ENCODE measurements at regions not wholly inside any gene's neighbourhood (a gene's known extent, or its start where the extent isn't known, plus 50 kb on each side); places are given as distances from the start of the nearest gene placed in this dataset.

GRCh38 chr20:24718277-24718676, 230.8 kb upstream of the CST7 start:
- 65 to 83% methylated on average over 2 of the region's 2 CpGs for WGBS, 2 donors (ENCODE audit: low coverage in 1 of 2)
- H3K27me3 ChIP-seq, result no peaks in the 10 kb centered on the region
- in situ Hi-C loops (cut with MboI; ENCODE audit: low pct_ligation_motif_present in 1 of 4, low pct_unique_long_range_greater_than_20kb in 1 of 4, low sequenced_read_pairs in 3 of 4) (loop anchor here in 1 of 4 donors (25.0 kb wide), 1 partner anchor 106 kb away; no protein-coding TSS in a partner anchor), intact Hi-C loops (cut with DNase I; ENCODE audit: low total_unique reads) (no loop called here)
- no peaks in the 10 kb centered on the region for H3K36me3 ChIP-seq
- TF ChIP-seq POLR2AphosphoS5 (IDR thresholded peaks at IDR 0.05) (no peak), POLR2A (IDR thresholded peaks at IDR 0.05) (no peak), EP300 (IDR thresholded peaks at IDR 0.05; ENCODE audit: low read depth) (no peak)
- TF ChIP-seq, protein P1, sequence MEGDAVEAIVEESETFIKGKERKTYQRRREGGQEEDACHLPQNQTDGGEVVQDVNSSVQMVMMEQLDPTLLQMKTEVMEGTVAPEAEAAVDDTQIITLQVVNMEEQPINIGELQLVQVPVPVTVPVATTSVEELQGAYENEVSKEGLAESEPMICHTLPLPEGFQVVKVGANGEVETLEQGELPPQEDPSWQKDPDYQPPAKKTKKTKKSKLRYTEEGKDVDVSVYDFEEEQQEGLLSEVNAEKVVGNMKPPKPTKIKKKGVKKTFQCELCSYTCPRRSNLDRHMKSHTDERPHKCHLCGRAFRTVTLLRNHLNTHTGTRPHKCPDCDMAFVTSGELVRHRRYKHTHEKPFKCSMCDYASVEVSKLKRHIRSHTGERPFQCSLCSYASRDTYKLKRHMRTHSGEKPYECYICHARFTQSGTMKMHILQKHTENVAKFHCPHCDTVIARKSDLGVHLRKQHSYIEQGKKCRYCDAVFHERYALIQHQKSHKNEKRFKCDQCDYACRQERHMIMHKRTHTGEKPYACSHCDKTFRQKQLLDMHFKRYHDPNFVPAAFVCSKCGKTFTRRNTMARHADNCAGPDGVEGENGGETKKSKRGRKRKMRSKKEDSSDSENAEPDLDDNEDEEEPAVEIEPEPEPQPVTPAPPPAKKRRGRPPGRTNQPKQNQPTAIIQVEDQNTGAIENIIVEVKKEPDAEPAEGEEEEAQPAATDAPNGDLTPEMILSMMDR (IDR thresholded peaks at IDR 0.05), result no peak
- H3K27ac ChIP-seq, result no peak overlapping the region
- DNase-seq, result no peak
- H3K4me1 ChIP-seq, result no peaks in the 10 kb centered on the region
- no peak overlapping the region for H3K4me3 ChIP-seq
- H3K9me3 ChIP-seq, result no peaks in the 10 kb centered on the region

DNA sequence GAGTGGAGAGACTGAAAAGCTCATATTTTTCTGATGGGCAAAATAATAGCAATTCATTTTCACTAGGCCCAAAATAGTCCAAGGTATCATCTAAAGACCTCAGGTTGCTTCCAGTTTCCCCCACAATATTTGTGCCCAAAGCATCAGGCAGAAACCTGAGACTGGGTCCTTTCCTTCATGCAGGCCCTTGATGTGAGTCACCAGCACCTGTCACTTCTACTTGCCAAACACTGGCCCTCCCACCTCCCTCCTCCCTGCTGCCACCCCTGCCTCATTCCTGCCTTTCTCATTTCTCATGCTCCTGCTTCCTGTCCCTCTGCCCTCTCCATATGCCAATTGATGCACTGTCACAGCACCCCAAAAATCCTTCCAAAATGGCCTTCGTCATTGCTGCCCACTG, 230.4 kb upstream of the CST7 start:
- 83 to 87% methylated on average over 1 of the region's 1 CpG for WGBS, 2 donors (ENCODE audit: low coverage in 1 of 2)
- Histone ChIP-seq H3K4me3 (no peak overlapping the region), H3K36me3 (no peaks in the 10 kb centered on the region), H3K4me1 (no peaks in the 10 kb centered on the region), H3K9me3 (no peaks in the 10 kb centered on the region), H3K27me3 (no peaks in the 10 kb centered on the region), H3K27ac (no peak overlapping the region)
- intact Hi-C loops (cut with DNase I; ENCODE audit: low total_unique reads), result no loop called here
- DNase-seq, result no peak
- in situ Hi-C loops (cut with MboI; ENCODE audit: low pct_ligation_motif_present in 1 of 4, low pct_unique_long_range_greater_than_20kb in 1 of 4, low sequenced_read_pairs in 3 of 4), result loop anchor here in 1 of 4 donors (25.0 kb wide), 1 partner anchor 106 kb away; no protein-coding TSS in a partner anchor
- TF ChIP-seq, protein P1 (IDR thresholded peaks at IDR 0.05), result no peak
- TF ChIP-seq POLR2A (IDR thresholded peaks at IDR 0.05) (no peak), POLR2AphosphoS5 (IDR thresholded peaks at IDR 0.05) (no peak), EP300 (IDR thresholded peaks at IDR 0.05; ENCODE audit: low read depth) (no peak)

DNA sequence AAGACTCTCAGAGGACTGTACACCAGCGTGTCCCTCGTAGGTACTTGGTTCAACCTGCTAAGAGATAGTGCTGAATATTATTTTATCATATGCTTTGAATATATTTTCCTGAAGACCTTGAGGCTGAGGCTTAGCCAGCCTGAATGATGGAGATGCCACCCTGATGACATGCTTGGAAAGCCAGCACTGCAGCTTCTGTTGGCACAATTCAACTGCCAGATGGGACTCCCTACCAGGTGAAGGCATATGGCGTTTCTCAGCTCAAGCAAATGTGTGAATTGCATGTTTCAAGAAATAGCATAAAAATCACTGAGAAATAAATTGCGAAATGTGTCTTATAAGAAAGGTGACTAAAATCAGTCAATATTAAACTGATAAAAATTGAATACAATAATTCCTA, 228.1 kb upstream of the CST7 start:
- Histone ChIP-seq H3K27me3 (no peaks in the 10 kb centered on the region), H3K36me3 (no peaks in the 10 kb centered on the region), H3K27ac (no peak overlapping the region), H3K4me3 (no peak overlapping the region), H3K4me1 (no peaks in the 10 kb centered on the region), H3K9me3 (no peaks in the 10 kb centered on the region)
- intact Hi-C loops (cut with DNase I; ENCODE audit: low total_unique reads), result no loop called here
- no peak for TF ChIP-seq POLR2AphosphoS5 (IDR thresholded peaks at IDR 0.05)
- no peak for TF ChIP-seq POLR2A (IDR thresholded peaks at IDR 0.05)
- TF ChIP-seq, protein P1 (IDR thresholded peaks at IDR 0.05), result no peak
- TF ChIP-seq EP300 (IDR thresholded peaks at IDR 0.05; ENCODE audit: low read depth), result no peak
- WGBS, 2 donors (ENCODE audit: low coverage in 1 of 2), result 60 to 82% methylated on average over 1 to 4 of the region's 4 CpGs
- in situ Hi-C loops (cut with MboI; ENCODE audit: low pct_ligation_motif_present in 1 of 4, low pct_unique_long_range_greater_than_20kb in 1 of 4, low sequenced_read_pairs in 3 of 4), result loop anchor here in 1 of 4 donors (25.0 kb wide), 1 partner anchor 109 kb away; no protein-coding TSS in a partner anchor
- no peak for DNase-seq

DNA sequence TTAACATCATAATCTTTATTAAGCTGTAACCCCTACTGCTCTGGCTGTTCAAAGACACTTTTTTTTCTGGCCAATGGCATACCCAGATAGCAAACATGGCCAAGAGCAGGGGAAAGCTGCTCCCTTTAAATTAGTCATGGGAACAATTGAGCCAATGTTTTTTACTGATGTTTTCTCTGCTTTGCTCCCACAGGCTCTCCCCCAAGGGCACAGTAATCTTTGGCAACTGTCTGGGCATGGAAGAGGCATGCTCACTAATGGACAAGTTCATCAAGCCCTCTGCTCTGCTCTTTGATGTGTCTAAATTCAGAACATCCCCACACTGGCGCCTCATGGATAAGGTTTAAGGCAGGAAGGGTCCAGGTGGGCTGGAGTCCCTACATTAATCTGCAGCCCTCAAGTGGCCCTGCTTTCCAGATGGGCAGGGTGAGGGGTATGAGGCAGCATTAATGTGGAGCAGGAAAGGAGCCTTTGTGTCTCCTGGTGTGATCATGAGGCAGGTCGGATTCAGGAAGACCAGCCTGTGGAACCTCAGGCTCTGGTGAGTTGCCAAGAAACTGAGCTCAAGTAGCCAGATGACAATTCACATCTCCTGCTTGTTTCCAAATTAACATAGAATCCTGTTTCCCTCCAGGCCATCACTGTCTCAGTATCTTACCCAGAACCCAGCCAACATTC, 227.0 kb upstream of the CST7 start:
- Histone ChIP-seq H3K9me3 (no peaks in the 10 kb centered on the region), H3K4me1 (no peaks in the 10 kb centered on the region), H3K27ac (no peak overlapping the region), H3K36me3 (no peaks in the 10 kb centered on the region), H3K4me3 (no peak overlapping the region), H3K27me3 (no peaks in the 10 kb centered on the region)
- TF ChIP-seq, protein P1 (IDR thresholded peaks at IDR 0.05), result no peak
- TF ChIP-seq POLR2AphosphoS5 (IDR thresholded peaks at IDR 0.05) (no peak), EP300 (IDR thresholded peaks at IDR 0.05; ENCODE audit: low read depth) (no peak), POLR2A (IDR thresholded peaks at IDR 0.05) (no peak)
- in situ Hi-C loops (cut with MboI; ENCODE audit: low pct_ligation_motif_present in 1 of 4, low pct_unique_long_range_greater_than_20kb in 1 of 4, low sequenced_read_pairs in 3 of 4), result loop anchor here in 1 of 4 donors (25.0 kb wide), 1 partner anchor 110 kb away; no protein-coding TSS in a partner anchor
- WGBS, 2 donors (ENCODE audit: low coverage in 1 of 2), result 75% methylated on average over 2 of the region's 2 CpGs; no CpG with 5 or more reads in 1 of the 2 donors
- DNase-seq, result no peak
- intact Hi-C loops (cut with DNase I; ENCODE audit: low total_unique reads), result no loop called here

Data from transverse colon (tissue), 4 donors.